GM23338 (cell line): ENCODE measurements at regions not wholly inside any gene's neighbourhood (a gene's known extent, or its start where the extent isn't known, plus 50 kb on each side); places are given as distances from the start of the nearest gene placed in this dataset.

Source experiments
- ATAC-seq: fragments of 200-7000 bp; cut with Tn5 transposase; 3 replicates; pipeline ENCODE4 v1.9.1; 2020
- DNase-seq: peaks from one replicate; pipeline ENCODE4 v3.0.0-alpha.2; 2015; ENCODE audit warnings: low spot score
- H2AFZ ChIP-seq: fragments of 200-600 bp; sonication (generic); 2 replicates; pipeline ENCODE4 v1.8.0; 2016; ENCODE audit warnings: antibody characterized with exemption, mild to moderate bottlenecking, moderate library complexity
- H3F3A ChIP-seq: fragments of 200-600 bp; sonication (generic); replicated peaks from 2 replicates; pipeline ENCODE4 v1.8.0; 2017; ENCODE audit warnings: antibody characterized with exemption, mixed run types, low read depth
- H3K27ac ChIP-seq: fragments of 200-600 bp; sonication (generic); 2 replicates; pipeline ENCODE4 v1.6.1; 2016; ENCODE audit warnings: low read depth
- H3K27me3 ChIP-seq: fragments of 200-600 bp; sonication (generic); 2 replicates; pipeline ENCODE4 v1.8.0; 2016; ENCODE audit warnings: mild to moderate bottlenecking, mixed run types, moderate library complexity; ENCODE audit not compliant: insufficient read depth
- H3K36me3 ChIP-seq: fragments of 200-600 bp; sonication (generic); 2 replicates; pipeline ENCODE4 v1.8.0; 2016; ENCODE audit warnings: mild to moderate bottlenecking; ENCODE audit not compliant: insufficient read depth
- H3K4me1 ChIP-seq: fragments of 200-600 bp; sonication (generic); 2 replicates; pipeline ENCODE4 v1.8.0; 2016; ENCODE audit warnings: mild to moderate bottlenecking, moderate library complexity; ENCODE audit not compliant: insufficient read depth
- H3K4me2 ChIP-seq: fragments of 200-600 bp; sonication (generic); 2 replicates; pipeline ENCODE4 v1.7.1; 2017; ENCODE audit warnings: mixed run types
- H3K4me3 ChIP-seq: fragments of 200-600 bp; sonication (generic); 2 replicates; pipeline ENCODE4 v1.6.1; 2016; ENCODE audit warnings: mixed run types
- H3K79me2 ChIP-seq: fragments of 200-600 bp; sonication (generic); replicated peaks from 2 replicates; pipeline ENCODE4 v1.8.0; 2017; ENCODE audit warnings: mild to moderate bottlenecking; ENCODE audit not compliant: insufficient read depth
- H3K9me2 ChIP-seq: fragments of 200-600 bp; sonication (generic); 2 replicates; pipeline ENCODE4 v1.8.0; 2017; ENCODE audit not compliant: insufficient read depth
- H4K20me1 ChIP-seq: fragments of 200-600 bp; sonication (generic); replicated peaks from 2 replicates; pipeline ENCODE4 v1.8.0; 2017; ENCODE audit warnings: mild to moderate bottlenecking; ENCODE audit not compliant: insufficient read depth
- H3K27ac Mint-ChIP-seq: 2 replicates; pipeline ENCODE4 v1.8.0; 2020; ENCODE audit warnings: inconsistent platforms, mild to moderate bottlenecking, moderate library complexity, mixed read lengths
- H3K27me3 Mint-ChIP-seq: 3 replicates; pipeline ENCODE4 v1.8.0; 2022; ENCODE audit warnings: low read depth, mild to moderate bottlenecking, moderate library complexity, mixed read lengths, inconsistent platforms; ENCODE audit not compliant: insufficient read depth, poor library complexity
- H3K36me3 Mint-ChIP-seq: 3 replicates; pipeline ENCODE4 v1.8.0; 2021; ENCODE audit warnings: low read depth, mild to moderate bottlenecking, inconsistent platforms, moderate library complexity, mixed read lengths
- H3K4me1 Mint-ChIP-seq: 3 replicates; pipeline ENCODE4 v1.8.0; 2020; ENCODE audit warnings: mild to moderate bottlenecking, inconsistent platforms, mixed read lengths
- H3K4me3 Mint-ChIP-seq: 3 replicates; pipeline ENCODE4 v1.8.0; 2021; ENCODE audit warnings: moderate library complexity, mild to moderate bottlenecking, inconsistent platforms, mixed read lengths
- H3K9me3 Mint-ChIP-seq: 3 replicates; pipeline ENCODE4 v1.8.0; 2020; ENCODE audit warnings: moderate library complexity, mild to moderate bottlenecking, inconsistent platforms, mixed read lengths
- CREB1 ChIP-seq: fragments of 250-450 bp; sonication (Bioruptor Pico); IDR thresholded peaks from 2 replicates; pipeline ENCODE4 v1.5.0; 2020; ENCODE audit warnings: low read depth, mild to moderate bottlenecking, moderate library complexity
- EZH2 ChIP-seq: fragments of 200-600 bp; sonication (generic); IDR thresholded peaks from one replicate; pipeline ENCODE4 v1.8.0; 2017; ENCODE audit warnings: antibody characterized with exemption, mild to moderate bottlenecking, low read depth; ENCODE audit not compliant: unreplicated experiment
- EZH2phosphoT487 ChIP-seq: fragments of 200-600 bp; sonication (generic); IDR thresholded peaks from one replicate; pipeline ENCODE4 v1.8.1; 2018; ENCODE audit warnings: antibody characterized with exemption; ENCODE audit not compliant: unreplicated experiment
- JUNB ChIP-seq: IDR thresholded peaks from one replicate; pipeline ENCODE4 v1.6.1; 2016; ENCODE audit warnings: antibody characterized with exemption; ENCODE audit not compliant: unreplicated experiment
- NANOG ChIP-seq: IDR thresholded peaks from 2 replicates; pipeline ENCODE4 v1.6.1; 2016; ENCODE audit warnings: antibody characterized with exemption, borderline replicate concordance
- POLR2AphosphoS5 ChIP-seq: IDR thresholded peaks from 2 replicates; pipeline ENCODE4 v1.6.1; 2016; ENCODE audit warnings: antibody characterized with exemption, low read depth
- STAT1 ChIP-seq: IDR thresholded peaks from one replicate; pipeline ENCODE4 v1.6.1; 2016; ENCODE audit warnings: antibody characterized with exemption; ENCODE audit not compliant: unreplicated experiment
- ZNF114 ChIP-seq: fragments of 250-450 bp; sonication (Bioruptor Pico); IDR thresholded peaks from 2 replicates; pipeline ENCODE4 v1.5.0; 2020; ENCODE audit warnings: mild to moderate bottlenecking, moderate library complexity
- ZNF331 ChIP-seq: fragments of 250-450 bp; sonication (Bioruptor Pico); IDR thresholded peaks from 2 replicates; pipeline ENCODE4 v1.5.0; 2020; ENCODE audit warnings: low read depth, mild to moderate bottlenecking, moderate library complexity
- TF ChIP-seq, protein P1 (sequence below), 2 experiments: fragments of 200-600 bp in 1 of 2; sonication (generic) in 1 of 2; conservative IDR thresholded peaks; 2 replicates each; pipeline versions ENCODE4 v1.5.1 to v1.6.1; 2016 to 2017; ENCODE audit warnings: antibody characterized with exemption in 2 of 2, low read depth in 2 of 2, mild to moderate bottlenecking in 2 of 2, moderate library complexity in 1 of 2
- TF ChIP-seq, protein P2 (sequence below): IDR thresholded peaks from one replicate; pipeline ENCODE4 v1.6.1; 2018; ENCODE audit warnings: antibody characterized with exemption; ENCODE audit not compliant: unreplicated experiment
- TF ChIP-seq, protein P3 (sequence below): IDR thresholded peaks from 2 replicates; pipeline ENCODE4 v1.6.1; 2016; ENCODE audit warnings: antibody characterized with exemption
- TF ChIP-seq, protein P4 (sequence below): fragments of 250-450 bp; sonication (Bioruptor Pico); IDR thresholded peaks from 2 replicates; pipeline ENCODE4 v1.5.0; 2020; ENCODE audit warnings: mild to moderate bottlenecking, moderate library complexity

DNA sequence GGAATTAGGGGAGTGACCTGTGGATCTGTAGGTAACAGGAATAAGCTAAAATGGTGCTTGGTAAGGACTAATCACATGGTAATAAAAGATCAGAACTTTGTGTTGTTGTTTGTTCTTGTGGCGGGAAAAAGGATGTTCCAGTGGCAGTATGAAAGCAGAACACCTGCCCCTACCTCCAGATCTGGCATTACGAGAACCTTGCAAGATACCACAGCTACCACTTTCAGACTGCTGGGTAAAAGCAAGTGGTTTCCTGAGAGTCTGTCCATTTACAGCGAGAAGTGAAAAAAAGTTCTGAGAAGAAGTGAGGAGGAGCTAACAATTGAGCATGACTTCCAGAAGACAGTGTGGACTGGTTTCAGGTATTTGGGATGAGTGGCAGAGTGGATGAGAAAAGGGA lies 252.5 kb downstream of the TLE4 start:
- ATAC-seq (no peak), DNase-seq (no peak)
- Histone ChIP-seq H3K9me2 (peaks cover 9% of the 10 kb centered on the region; the same call in 1 of the 2 replicates), H3F3A (no peaks in the 10 kb centered on the region), H3K79me2 (no peaks in the 10 kb centered on the region), H2AFZ (no peak overlapping the region), H4K20me1 (no peaks in the 10 kb centered on the region), H3K27me3 (no peaks in the 10 kb centered on the region), H3K4me2 (no peak overlapping the region), H3K4me3 (no peak overlapping the region), H3K36me3 (no peaks in the 10 kb centered on the region), H3K27ac (no peak overlapping the region), H3K4me1 (peaks cover 11% of the 10 kb centered on the region)
- H3K4me3 Mint-ChIP-seq: no peak overlapping the region
- peaks cover 3% of the 10 kb centered on the region; the same call in 2 of the 3 replicates for H3K36me3 Mint-ChIP-seq
- H3K27ac Mint-ChIP-seq: no peak overlapping the region
- peaks cover 13% of the 10 kb centered on the region for H3K27me3 Mint-ChIP-seq
- H3K4me1 Mint-ChIP-seq: peaks cover 7% of the 10 kb centered on the region; the same call in 2 of the 3 replicates
- peaks cover 3% of the 10 kb centered on the region; the same call in 2 of the 3 replicates for H3K9me3 Mint-ChIP-seq
- TF ChIP-seq EZH2phosphoT487 (no peak), JUNB (no peak), ZNF114 (CRISPR knock-in tag) (no peak), POLR2AphosphoS5 (no peak), STAT1 (no peak), NANOG (no peak), EZH2 (no peak), ZNF331 (CRISPR knock-in tag) (no peak), CREB1 (CRISPR knock-in tag) (no peak)
- TF ChIP-seq, protein P1, sequence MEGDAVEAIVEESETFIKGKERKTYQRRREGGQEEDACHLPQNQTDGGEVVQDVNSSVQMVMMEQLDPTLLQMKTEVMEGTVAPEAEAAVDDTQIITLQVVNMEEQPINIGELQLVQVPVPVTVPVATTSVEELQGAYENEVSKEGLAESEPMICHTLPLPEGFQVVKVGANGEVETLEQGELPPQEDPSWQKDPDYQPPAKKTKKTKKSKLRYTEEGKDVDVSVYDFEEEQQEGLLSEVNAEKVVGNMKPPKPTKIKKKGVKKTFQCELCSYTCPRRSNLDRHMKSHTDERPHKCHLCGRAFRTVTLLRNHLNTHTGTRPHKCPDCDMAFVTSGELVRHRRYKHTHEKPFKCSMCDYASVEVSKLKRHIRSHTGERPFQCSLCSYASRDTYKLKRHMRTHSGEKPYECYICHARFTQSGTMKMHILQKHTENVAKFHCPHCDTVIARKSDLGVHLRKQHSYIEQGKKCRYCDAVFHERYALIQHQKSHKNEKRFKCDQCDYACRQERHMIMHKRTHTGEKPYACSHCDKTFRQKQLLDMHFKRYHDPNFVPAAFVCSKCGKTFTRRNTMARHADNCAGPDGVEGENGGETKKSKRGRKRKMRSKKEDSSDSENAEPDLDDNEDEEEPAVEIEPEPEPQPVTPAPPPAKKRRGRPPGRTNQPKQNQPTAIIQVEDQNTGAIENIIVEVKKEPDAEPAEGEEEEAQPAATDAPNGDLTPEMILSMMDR (conservative IDR thresholded peaks at IDR 0.05; ENCODE audit: low read depth in 2 of 2): no peak
- TF ChIP-seq, protein P2, sequence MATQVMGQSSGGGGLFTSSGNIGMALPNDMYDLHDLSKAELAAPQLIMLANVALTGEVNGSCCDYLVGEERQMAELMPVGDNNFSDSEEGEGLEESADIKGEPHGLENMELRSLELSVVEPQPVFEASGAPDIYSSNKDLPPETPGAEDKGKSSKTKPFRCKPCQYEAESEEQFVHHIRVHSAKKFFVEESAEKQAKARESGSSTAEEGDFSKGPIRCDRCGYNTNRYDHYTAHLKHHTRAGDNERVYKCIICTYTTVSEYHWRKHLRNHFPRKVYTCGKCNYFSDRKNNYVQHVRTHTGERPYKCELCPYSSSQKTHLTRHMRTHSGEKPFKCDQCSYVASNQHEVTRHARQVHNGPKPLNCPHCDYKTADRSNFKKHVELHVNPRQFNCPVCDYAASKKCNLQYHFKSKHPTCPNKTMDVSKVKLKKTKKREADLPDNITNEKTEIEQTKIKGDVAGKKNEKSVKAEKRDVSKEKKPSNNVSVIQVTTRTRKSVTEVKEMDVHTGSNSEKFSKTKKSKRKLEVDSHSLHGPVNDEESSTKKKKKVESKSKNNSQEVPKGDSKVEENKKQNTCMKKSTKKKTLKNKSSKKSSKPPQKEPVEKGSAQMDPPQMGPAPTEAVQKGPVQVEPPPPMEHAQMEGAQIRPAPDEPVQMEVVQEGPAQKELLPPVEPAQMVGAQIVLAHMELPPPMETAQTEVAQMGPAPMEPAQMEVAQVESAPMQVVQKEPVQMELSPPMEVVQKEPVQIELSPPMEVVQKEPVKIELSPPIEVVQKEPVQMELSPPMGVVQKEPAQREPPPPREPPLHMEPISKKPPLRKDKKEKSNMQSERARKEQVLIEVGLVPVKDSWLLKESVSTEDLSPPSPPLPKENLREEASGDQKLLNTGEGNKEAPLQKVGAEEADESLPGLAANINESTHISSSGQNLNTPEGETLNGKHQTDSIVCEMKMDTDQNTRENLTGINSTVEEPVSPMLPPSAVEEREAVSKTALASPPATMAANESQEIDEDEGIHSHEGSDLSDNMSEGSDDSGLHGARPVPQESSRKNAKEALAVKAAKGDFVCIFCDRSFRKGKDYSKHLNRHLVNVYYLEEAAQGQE: no peak
- TF ChIP-seq, protein P3, sequence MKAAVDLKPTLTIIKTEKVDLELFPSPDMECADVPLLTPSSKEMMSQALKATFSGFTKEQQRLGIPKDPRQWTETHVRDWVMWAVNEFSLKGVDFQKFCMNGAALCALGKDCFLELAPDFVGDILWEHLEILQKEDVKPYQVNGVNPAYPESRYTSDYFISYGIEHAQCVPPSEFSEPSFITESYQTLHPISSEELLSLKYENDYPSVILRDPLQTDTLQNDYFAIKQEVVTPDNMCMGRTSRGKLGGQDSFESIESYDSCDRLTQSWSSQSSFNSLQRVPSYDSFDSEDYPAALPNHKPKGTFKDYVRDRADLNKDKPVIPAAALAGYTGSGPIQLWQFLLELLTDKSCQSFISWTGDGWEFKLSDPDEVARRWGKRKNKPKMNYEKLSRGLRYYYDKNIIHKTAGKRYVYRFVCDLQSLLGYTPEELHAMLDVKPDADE: no peak
- TF ChIP-seq, protein P4, sequence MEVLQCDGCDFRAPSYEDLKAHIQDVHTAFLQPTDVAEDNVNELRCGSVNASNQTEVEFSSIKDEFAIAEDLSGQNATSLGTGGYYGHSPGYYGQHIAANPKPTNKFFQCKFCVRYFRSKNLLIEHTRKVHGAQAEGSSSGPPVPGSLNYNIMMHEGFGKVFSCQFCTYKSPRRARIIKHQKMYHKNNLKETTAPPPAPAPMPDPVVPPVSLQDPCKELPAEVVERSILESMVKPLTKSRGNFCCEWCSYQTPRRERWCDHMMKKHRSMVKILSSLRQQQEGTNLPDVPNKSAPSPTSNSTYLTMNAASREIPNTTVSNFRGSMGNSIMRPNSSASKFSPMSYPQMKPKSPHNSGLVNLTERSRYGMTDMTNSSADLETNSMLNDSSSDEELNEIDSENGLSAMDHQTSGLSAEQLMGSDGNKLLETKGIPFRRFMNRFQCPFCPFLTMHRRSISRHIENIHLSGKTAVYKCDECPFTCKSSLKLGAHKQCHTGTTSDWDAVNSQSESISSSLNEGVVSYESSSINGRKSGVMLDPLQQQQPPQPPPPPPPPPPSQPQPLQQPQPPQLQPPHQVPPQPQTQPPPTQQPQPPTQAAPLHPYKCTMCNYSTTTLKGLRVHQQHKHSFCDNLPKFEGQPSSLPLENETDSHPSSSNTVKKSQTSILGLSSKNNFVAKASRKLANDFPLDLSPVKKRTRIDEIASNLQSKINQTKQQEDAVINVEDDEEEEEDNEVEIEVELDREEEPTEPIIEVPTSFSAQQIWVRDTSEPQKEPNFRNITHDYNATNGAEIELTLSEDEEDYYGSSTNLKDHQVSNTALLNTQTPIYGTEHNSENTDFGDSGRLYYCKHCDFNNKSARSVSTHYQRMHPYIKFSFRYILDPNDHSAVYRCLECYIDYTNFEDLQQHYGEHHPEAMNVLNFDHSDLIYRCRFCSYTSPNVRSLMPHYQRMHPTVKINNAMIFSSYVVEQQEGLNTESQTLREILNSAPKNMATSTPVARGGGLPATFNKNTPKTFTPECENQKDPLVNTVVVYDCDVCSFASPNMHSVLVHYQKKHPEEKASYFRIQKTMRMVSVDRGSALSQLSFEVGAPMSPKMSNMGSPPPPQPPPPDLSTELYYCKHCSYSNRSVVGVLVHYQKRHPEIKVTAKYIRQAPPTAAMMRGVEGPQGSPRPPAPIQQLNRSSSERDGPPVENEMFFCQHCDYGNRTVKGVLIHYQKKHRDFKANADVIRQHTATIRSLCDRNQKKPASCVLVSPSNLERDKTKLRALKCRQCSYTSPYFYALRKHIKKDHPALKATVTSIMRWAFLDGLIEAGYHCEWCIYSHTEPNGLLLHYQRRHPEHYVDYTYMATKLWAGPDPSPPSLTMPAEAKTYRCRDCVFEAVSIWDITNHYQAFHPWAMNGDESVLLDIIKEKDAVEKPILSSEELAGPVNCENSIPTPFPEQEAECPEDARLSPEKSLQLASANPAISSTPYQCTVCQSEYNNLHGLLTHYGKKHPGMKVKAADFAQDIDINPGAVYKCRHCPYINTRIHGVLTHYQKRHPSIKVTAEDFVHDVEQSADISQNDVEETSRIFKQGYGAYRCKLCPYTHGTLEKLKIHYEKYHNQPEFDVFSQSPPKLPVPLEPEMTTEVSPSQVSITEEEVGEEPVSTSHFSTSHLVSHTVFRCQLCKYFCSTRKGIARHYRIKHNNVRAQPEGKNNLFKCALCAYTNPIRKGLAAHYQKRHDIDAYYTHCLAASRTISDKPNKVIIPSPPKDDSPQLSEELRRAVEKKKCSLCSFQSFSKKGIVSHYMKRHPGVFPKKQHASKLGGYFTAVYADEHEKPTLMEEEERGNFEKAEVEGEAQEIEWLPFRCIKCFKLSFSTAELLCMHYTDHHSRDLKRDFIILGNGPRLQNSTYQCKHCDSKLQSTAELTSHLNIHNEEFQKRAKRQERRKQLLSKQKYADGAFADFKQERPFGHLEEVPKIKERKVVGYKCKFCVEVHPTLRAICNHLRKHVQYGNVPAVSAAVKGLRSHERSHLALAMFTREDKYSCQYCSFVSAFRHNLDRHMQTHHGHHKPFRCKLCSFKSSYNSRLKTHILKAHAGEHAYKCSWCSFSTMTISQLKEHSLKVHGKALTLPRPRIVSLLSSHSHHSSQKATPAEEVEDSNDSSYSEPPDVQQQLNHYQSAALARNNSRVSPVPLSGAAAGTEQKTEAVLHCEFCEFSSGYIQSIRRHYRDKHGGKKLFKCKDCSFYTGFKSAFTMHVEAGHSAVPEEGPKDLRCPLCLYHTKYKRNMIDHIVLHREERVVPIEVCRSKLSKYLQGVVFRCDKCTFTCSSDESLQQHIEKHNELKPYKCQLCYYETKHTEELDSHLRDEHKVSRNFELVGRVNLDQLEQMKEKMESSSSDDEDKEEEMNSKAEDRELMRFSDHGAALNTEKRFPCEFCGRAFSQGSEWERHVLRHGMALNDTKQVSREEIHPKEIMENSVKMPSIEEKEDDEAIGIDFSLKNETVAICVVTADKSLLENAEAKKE (CRISPR knock-in tag): no peak
